Astrocyte (in vitro differentiated cells and primary cell): ENCODE measurements at regions not wholly inside any gene's neighbourhood (a gene's known extent, or its start where the extent isn't known, plus 50 kb on each side); places are given as distances from the start of the nearest gene placed in this dataset.

Source experiments
- DNase-seq: peaks from one replicate; pipeline ENCODE4 v3.0.0-alpha.2; 2010; ENCODE audit warnings: low read depth
- FAIRE-seq: peaks from 2 replicates; lab custom pipeline; 2011; peaks lifted over from hg19 to GRCh38; lab: Jason Lieb, UNC
- H2AFZ ChIP-seq: 2 replicates; pipeline ENCODE4 v1.6.0; 2012; ENCODE audit warnings: low read depth, low read length, inconsistent platforms
- H3K27ac ChIP-seq: 2 replicates; pipeline ENCODE4 v1.5.1; 2011; ENCODE audit warnings: low read depth, low read length, inconsistent platforms
- H3K27me3 ChIP-seq: 2 replicates; pipeline ENCODE4 v1.6.0; 2011; ENCODE audit warnings: low read length, inconsistent platforms; ENCODE audit not compliant: insufficient read depth
- H3K36me3 ChIP-seq: 2 replicates; pipeline ENCODE4 v1.5.1; 2011; ENCODE audit warnings: low read length, inconsistent platforms; ENCODE audit not compliant: insufficient read depth
- H3K4me1 ChIP-seq: 2 replicates; pipeline ENCODE4 v1.5.1; 2011; ENCODE audit warnings: low read length, inconsistent platforms; ENCODE audit not compliant: insufficient read depth
- H3K4me2 ChIP-seq: 2 replicates; pipeline ENCODE4 v1.6.0; 2012; ENCODE audit warnings: low read length, inconsistent platforms
- H3K4me3 ChIP-seq: 2 replicates; pipeline ENCODE4 v1.5.1; 2011; ENCODE audit warnings: low read depth, mild to moderate bottlenecking, low read length, inconsistent platforms; ENCODE audit not compliant: insufficient read depth
- H3K79me2 ChIP-seq: 2 replicates; pipeline ENCODE4 v1.6.0; 2012; ENCODE audit warnings: mild to moderate bottlenecking, low read length, inconsistent platforms; ENCODE audit not compliant: insufficient read depth
- H3K9ac ChIP-seq: 2 replicates; pipeline ENCODE4 v1.6.0; 2012; ENCODE audit warnings: mild to moderate bottlenecking, low read length, inconsistent platforms
- H3K9me3 ChIP-seq: 2 replicates; pipeline ENCODE4 v1.5.1; 2012; ENCODE audit warnings: low read depth, mild to moderate bottlenecking, low read length, inconsistent platforms; ENCODE audit not compliant: insufficient read depth
- H4K20me1 ChIP-seq: 2 replicates; pipeline ENCODE4 v1.6.0; 2012; ENCODE audit warnings: low read length, inconsistent platforms; ENCODE audit not compliant: insufficient read depth
- H3K27ac Mint-ChIP-seq: one replicate; pipeline ENCODE4 v1.8.0; 2021; ENCODE audit warnings: mild to moderate bottlenecking, mixed read lengths; ENCODE audit not compliant: unreplicated experiment
- H3K27me3 Mint-ChIP-seq: one replicate; pipeline ENCODE4 v1.8.0; 2021; ENCODE audit warnings: low read depth, mixed read lengths; ENCODE audit not compliant: unreplicated experiment
- H3K36me3 Mint-ChIP-seq: one replicate; pipeline ENCODE4 v1.8.0; 2021; ENCODE audit warnings: low read depth, mixed read lengths; ENCODE audit not compliant: unreplicated experiment
- H3K4me1 Mint-ChIP-seq: one replicate; pipeline ENCODE4 v1.8.0; 2021; ENCODE audit warnings: low read depth, mixed read lengths; ENCODE audit not compliant: unreplicated experiment
- H3K4me3 Mint-ChIP-seq: one replicate; pipeline ENCODE4 v1.8.0; 2021; ENCODE audit warnings: mild to moderate bottlenecking, moderate library complexity, mixed read lengths; ENCODE audit not compliant: unreplicated experiment
- H3K9me3 Mint-ChIP-seq: one replicate; pipeline ENCODE4 v1.8.0; 2021; ENCODE audit warnings: mild to moderate bottlenecking, mixed read lengths; ENCODE audit not compliant: unreplicated experiment
- CTCF ChIP-seq: IDR thresholded peaks from 2 replicates; pipeline ENCODE4 v1.5.1; 2011; ENCODE audit warnings: low read depth, mild to moderate bottlenecking, inconsistent platforms, low read length, moderate library complexity; ENCODE audit not compliant: insufficient read depth
- EZH2 ChIP-seq: IDR thresholded peaks from 2 replicates; pipeline ENCODE4 v1.6.1; 2012; ENCODE audit warnings: mild to moderate bottlenecking, low read length, inconsistent platforms; ENCODE audit not compliant: insufficient read depth

GRCh38 chr5:17817990-17818389 lies 183.7 kb downstream of the TAF11L14 start:
- Histone ChIP-seq H4K20me1 (no peaks in the 10 kb centered on the region), H3K4me3 (no peak overlapping the region), H3K4me2 (no peak overlapping the region), H3K27ac (peak overlapping the region; percentile 81), H3K79me2 (no peaks in the 10 kb centered on the region), H3K27me3 (no peaks in the 10 kb centered on the region), H3K4me1 (peaks cover 19% of the 10 kb centered on the region), H2AFZ (no peak overlapping the region), H3K36me3 (no peaks in the 10 kb centered on the region), H3K9me3 (no peaks in the 10 kb centered on the region), H3K9ac (no peak overlapping the region)
- Mint-ChIP-seq H3K4me3 (no peak overlapping the region), H3K4me1 (peaks cover 1% of the 10 kb centered on the region), H3K27ac (no peak overlapping the region), H3K36me3 (no peaks in the 10 kb centered on the region), H3K27me3 (no peaks in the 10 kb centered on the region), H3K9me3 (no peaks in the 10 kb centered on the region)
- no peak for DNase-seq
- no peak for FAIRE-seq
- TF ChIP-seq EZH2 (no peak), CTCF (no peak)

GRCh38 chr5:17819783-17820182 lies 185.5 kb downstream of the TAF11L14 start:
- Histone ChIP-seq H3K9ac (no peak overlapping the region), H3K4me3 (no peak overlapping the region), H3K4me1 (peaks cover 18% of the 10 kb centered on the region), H3K36me3 (no peaks in the 10 kb centered on the region), H2AFZ (peak overlapping the region; percentile 30), H3K4me2 (peak overlapping the region; percentile 38), H3K27me3 (no peaks in the 10 kb centered on the region), H3K79me2 (no peaks in the 10 kb centered on the region), H3K27ac (peak overlapping the region; percentile 81), H4K20me1 (no peaks in the 10 kb centered on the region), H3K9me3 (no peaks in the 10 kb centered on the region)
- peak; percentile 26 for DNase-seq
- TF ChIP-seq CTCF, result no peak
- TF ChIP-seq EZH2, result no peak
- H3K27ac Mint-ChIP-seq, result no peak overlapping the region
- H3K36me3 Mint-ChIP-seq, result no peaks in the 10 kb centered on the region
- FAIRE-seq, result no peak
- no peaks in the 10 kb centered on the region for H3K9me3 Mint-ChIP-seq
- H3K4me3 Mint-ChIP-seq, result no peak overlapping the region
- H3K27me3 Mint-ChIP-seq, result no peaks in the 10 kb centered on the region
- H3K4me1 Mint-ChIP-seq, result no peaks in the 10 kb centered on the region

GRCh38 chr5:17828681-17829080 lies 194.4 kb downstream of the TAF11L14 start:
- no peak overlapping the region for H3K27ac Mint-ChIP-seq
- FAIRE-seq, result no peak

More at GRCh38 chr5:17828681-17829080, 194.4 kb downstream of the TAF11L14 start:
- no peak for TF ChIP-seq CTCF
- no peak for TF ChIP-seq EZH2
- Histone ChIP-seq H3K27me3 (no peaks in the 10 kb centered on the region), H3K9me3 (no peaks in the 10 kb centered on the region), H4K20me1 (no peaks in the 10 kb centered on the region), H3K79me2 (no peaks in the 10 kb centered on the region), H3K9ac (no peak overlapping the region), H3K4me3 (no peak overlapping the region), H3K4me1 (no peaks in the 10 kb centered on the region), H3K4me2 (peak overlapping the region; percentile 29), H2AFZ (no peak overlapping the region), H3K36me3 (no peaks in the 10 kb centered on the region), H3K27ac (no peak overlapping the region)
- no peak overlapping the region for H3K4me3 Mint-ChIP-seq
- H3K9me3 Mint-ChIP-seq, result no peaks in the 10 kb centered on the region
- H3K36me3 Mint-ChIP-seq, result no peaks in the 10 kb centered on the region
- H3K27me3 Mint-ChIP-seq, result no peaks in the 10 kb centered on the region
- no peaks in the 10 kb centered on the region for H3K4me1 Mint-ChIP-seq
- peak; percentile 6 for DNase-seq
